IMR-90 (cell line): ENCODE measurements at regions not wholly inside any gene's neighbourhood (a gene's known extent, or its start where the extent isn't known, plus 50 kb on each side); places are given as distances from the start of the nearest gene placed in this dataset.

Experiments used
- ATAC-seq: fragments of 200-7000 bp; cut with Tn5 transposase; 2 replicates; pipeline ENCODE4 v1.9.1; 2020; ENCODE audit warnings: low read depth, mild to moderate bottlenecking, moderate library complexity
- BruUV-seq: library from RNA; stranded (reverse); fragments of 400-500 nt; replicated peaks from 2 replicates; lab custom pipeline; 2021; lab: Mats Ljungman, UMichigan
- CTCF ChIA-PET: fragments of 300-600 bp; formaldehyde crosslinking; extraction: SDS; loops from one replicate; lab custom pipeline; 2021; ENCODE audit warnings: antibody characterized with exemption; lab: Yijun Ruan, JAX
- POLR2A ChIA-PET: fragments of 300-600 bp; sonication (Branson Sonifier 250); formaldehyde crosslinking; loops from one replicate; lab custom pipeline; 2022; ENCODE audit warnings: antibody characterized with exemption; ENCODE audit not compliant: unreplicated experiment; lab: Charles Lee
- DNase-seq: peaks from one replicate; pipeline ENCODE4 v3.0.0; 2013
- H2AFZ ChIP-seq: replicated peaks from 2 replicates; pipeline ENCODE3; 2013; ENCODE audit warnings: low read length, mild to moderate bottlenecking; ENCODE audit not compliant: poor library complexity
- H2AK5ac ChIP-seq: 2 replicates; pipeline ENCODE4 v1.6.1; 2013; ENCODE audit warnings: low read depth, low read length, inconsistent platforms
- H2AK9ac ChIP-seq: replicated peaks from 2 replicates; pipeline ENCODE3; 2013; ENCODE audit warnings: mild to moderate bottlenecking, low read depth, low read length, moderate library complexity; ENCODE audit not compliant: poor library complexity
- H2BK120ac ChIP-seq: 2 replicates; pipeline ENCODE4 v1.6.1; 2013; ENCODE audit warnings: low read depth, low read length, inconsistent platforms
- H2BK15ac ChIP-seq: 3 replicates; pipeline ENCODE4 v1.6.1; 2013; ENCODE audit warnings: low read depth, low read length, inconsistent platforms
- H2BK20ac ChIP-seq: 2 replicates; pipeline ENCODE4 v1.6.1; 2013; ENCODE audit warnings: low read depth, mild to moderate bottlenecking, inconsistent platforms, low read length, moderate library complexity
- H2BK5ac ChIP-seq: 2 replicates; pipeline ENCODE4 v1.6.1; 2013; ENCODE audit warnings: mild to moderate bottlenecking, low read depth, low read length, inconsistent platforms; ENCODE audit not compliant: poor library complexity, severe bottlenecking
- H3K14ac ChIP-seq: replicated peaks from 2 replicates; pipeline ENCODE4 v1.6.1; 2013; ENCODE audit warnings: low read depth, low read length, inconsistent platforms
- H3K18ac ChIP-seq: 2 replicates; pipeline ENCODE4 v1.6.1; 2013; ENCODE audit warnings: low read depth, low read length, control low read depth
- H3K23ac ChIP-seq: 2 replicates; pipeline ENCODE4 v1.6.1; 2013; ENCODE audit warnings: low read depth, low read length, inconsistent platforms
- H3K27ac ChIP-seq: 2 replicates; pipeline ENCODE4 v1.5.1; 2013; ENCODE audit warnings: mild to moderate bottlenecking, control low read depth, low read length; ENCODE audit not compliant: insufficient read depth
- H3K27me3 ChIP-seq: 2 replicates; pipeline ENCODE4 v1.6.1; 2013; ENCODE audit warnings: low read length; ENCODE audit not compliant: control insufficient read depth, insufficient read depth
- H3K36me3 ChIP-seq: 2 replicates; pipeline ENCODE4 v1.6.1; 2013; ENCODE audit warnings: low read length, mixed read lengths; ENCODE audit not compliant: control insufficient read depth, insufficient read depth
- H3K4ac ChIP-seq: 2 replicates; pipeline ENCODE4 v1.6.1; 2013; ENCODE audit warnings: low read depth, low read length, inconsistent platforms
- H3K4me1 ChIP-seq: 2 replicates; pipeline ENCODE4 v1.6.1; 2013; ENCODE audit warnings: low read length, mixed read lengths; ENCODE audit not compliant: control insufficient read depth, insufficient read depth
- H3K4me2 ChIP-seq: 2 replicates; pipeline ENCODE4 v1.6.1; 2013; ENCODE audit warnings: low read depth, mild to moderate bottlenecking, control low read depth, low read length, moderate library complexity
- H3K4me3 ChIP-seq: 2 replicates; pipeline ENCODE4 v1.5.1; 2013; ENCODE audit warnings: low read depth, mild to moderate bottlenecking, control low read depth, low read length, moderate library complexity; ENCODE audit not compliant: insufficient read depth
- H3K56ac ChIP-seq: 2 replicates; pipeline ENCODE4 v1.6.1; 2013; ENCODE audit warnings: low read length, inconsistent platforms; ENCODE audit not compliant: insufficient read depth; ENCODE audit errors: extremely low read depth
- H3K79me1 ChIP-seq, 2 experiments: 2 replicates each; pipeline ENCODE4 v1.6.1; 2013; ENCODE audit warnings: low read length in 2 of 2, inconsistent platforms in 1 of 2, low read depth in 1 of 2
- H3K9ac ChIP-seq: 2 replicates; pipeline ENCODE4 v1.6.1; 2013; ENCODE audit warnings: low read depth, low read length, control low read depth
- H3K9me1 ChIP-seq: 2 replicates; pipeline ENCODE4 v1.6.1; 2013; ENCODE audit warnings: low read length, inconsistent platforms; ENCODE audit not compliant: insufficient read depth
- H3K9me3 ChIP-seq: 2 replicates; pipeline ENCODE4 v1.6.1; 2013; ENCODE audit warnings: low read length; ENCODE audit not compliant: control insufficient read depth, insufficient read depth
- H4K20me1 ChIP-seq: 2 replicates; pipeline ENCODE4 v1.6.1; 2013; ENCODE audit warnings: low read length, inconsistent platforms; ENCODE audit not compliant: insufficient read depth
- H4K5ac ChIP-seq: 2 replicates; pipeline ENCODE4 v1.6.1; 2013; ENCODE audit warnings: mild to moderate bottlenecking, low read depth, low read length, control low read depth
- H4K8ac ChIP-seq, 2 experiments: 2 replicates each; pipeline ENCODE4 v1.6.1; 2013; ENCODE audit warnings: low read depth in 2 of 2, low read length in 2 of 2, control low read depth in 1 of 2, inconsistent platforms in 1 of 2
- H4K91ac ChIP-seq: 2 replicates; pipeline ENCODE4 v1.6.1; 2013; ENCODE audit warnings: low read depth, low read length, inconsistent platforms; ENCODE audit not compliant: insufficient read depth
- BHLHE40 ChIP-seq: fragments of 150-350 bp; IDR thresholded peaks from 2 replicates; pipeline ENCODE4 v1.6.1; 2016; ENCODE audit warnings: mild to moderate bottlenecking, low read depth, low read length
- CEBPB ChIP-seq: IDR thresholded peaks from 2 replicates; pipeline ENCODE4 v1.6.1; 2012; ENCODE audit warnings: low read depth, low read length, improper control_type of control experiment
- FOS ChIP-seq: fragments of 150-350 bp; IDR thresholded peaks from 2 replicates; pipeline ENCODE4 v1.6.1; 2016; ENCODE audit warnings: low read depth, low read length
- MAFK ChIP-seq: IDR thresholded peaks from 2 replicates; pipeline ENCODE4 v1.6.1; 2012; ENCODE audit warnings: low read depth, low read length, improper control_type of control experiment
- MAZ ChIP-seq: IDR thresholded peaks from 2 replicates; pipeline ENCODE4 v1.6.1; 2012; ENCODE audit warnings: low read depth, mild to moderate bottlenecking, low read length, improper control_type of control experiment, moderate library complexity, borderline replicate concordance
- NFE2L2 ChIP-seq: fragments of 150-350 bp; IDR thresholded peaks from 2 replicates; pipeline ENCODE4 v1.6.1; 2016; ENCODE audit warnings: low read depth, mild to moderate bottlenecking, low read length
- POLR2A ChIP-seq: IDR thresholded peaks from 2 replicates; pipeline ENCODE4 v1.6.1; 2012; ENCODE audit warnings: mild to moderate bottlenecking, low read depth, low read length
- RAD21 ChIP-seq: IDR thresholded peaks from 2 replicates; pipeline ENCODE4 v1.6.1; 2012; ENCODE audit warnings: low read length, improper control_type of control experiment
- RCOR1 ChIP-seq: IDR thresholded peaks from 2 replicates; pipeline ENCODE4 v1.6.1; 2012; ENCODE audit warnings: mild to moderate bottlenecking, low read length, improper control_type of control experiment; ENCODE audit not compliant: insufficient replicate concordance
- RFX5 ChIP-seq: IDR thresholded peaks from 2 replicates; pipeline ENCODE4 v1.8.0; 2012; ENCODE audit warnings: low read depth, mild to moderate bottlenecking, low read length, moderate library complexity
- SMC3 ChIP-seq: fragments of 150-350 bp; IDR thresholded peaks from 2 replicates; pipeline ENCODE4 v1.6.1; 2016; ENCODE audit warnings: low read depth, mild to moderate bottlenecking, antibody characterized with exemption, low read length, moderate library complexity
- WGBS, 2 experiments: methylation state at CpG; one replicate each; pipeline versions ENCODE4 v1.1.5 to v1.1.7; 2013; ENCODE audit warnings: missing lambda C conversion rate in 2 of 2; ENCODE audit not compliant: insufficient read length in 1 of 2; ENCODE audit errors: extremely low coverage in 2 of 2; 5-methylcytosine and 5-hydroxymethylcytosine counted together
- dilution Hi-C: fragments of 300-500 bp; cut with HindIII; formaldehyde crosslinking; loops from one replicate; pipeline ENCODE4 v1.14.3; 2018; ENCODE audit warnings: low sequenced_read_pairs; ENCODE audit not compliant: unreplicated experiment
- in situ Hi-C: fragments of 300-500 bp; cut with MboI; formaldehyde crosslinking; loops from 3 replicates; pipeline ENCODE4 v1.14.3; 2019; ENCODE audit warnings: low sequenced_read_pairs, inconsistent platforms, mixed read lengths
- intact Hi-C: fragments of 100-400 bp; cut with micrococcal nuclease; formaldehyde crosslinking; loops from 2 replicates; pipeline ENCODE4 v1.10.0; 2022
- TF ChIP-seq, protein P1 (sequence below): fragments of 150-350 bp; IDR thresholded peaks from 2 replicates; pipeline ENCODE4 v1.6.1; 2017; ENCODE audit warnings: mild to moderate bottlenecking, antibody characterized with exemption, low read length, low read depth
- TF ChIP-seq, protein P2 (sequence below): fragments of 150-350 bp; IDR thresholded peaks from 2 replicates; pipeline ENCODE4 v1.6.1; 2016; ENCODE audit warnings: low read depth, mild to moderate bottlenecking, low read length, moderate library complexity, borderline replicate concordance
- TF ChIP-seq, protein P3 (sequence below): conservative IDR thresholded peaks from 2 replicates; pipeline ENCODE4 v1.5.1; 2012; ENCODE audit warnings: mild to moderate bottlenecking, low read depth, low read length, improper control_type of control experiment

DNA sequence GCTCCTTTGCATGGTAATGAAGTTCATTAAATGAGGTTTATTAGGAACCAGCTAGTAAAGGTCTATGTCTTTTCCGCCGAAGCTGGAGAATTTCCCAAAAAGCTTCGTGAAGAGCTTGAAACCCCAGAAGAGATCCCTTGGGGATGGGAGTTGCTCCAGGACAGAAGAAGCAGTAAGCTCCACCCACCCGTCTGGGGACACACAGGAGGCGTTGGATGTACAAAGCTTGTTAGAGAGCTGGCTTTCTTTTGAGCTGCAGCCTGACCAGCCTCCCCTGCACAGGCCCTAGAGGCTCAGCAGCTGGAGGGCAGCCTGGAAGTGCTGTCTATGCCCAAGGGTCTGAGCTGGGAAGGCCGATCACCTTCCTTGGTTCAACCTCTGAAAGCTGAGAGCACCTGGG is 147.4 kb upstream of the SDK2 start:
- Histone ChIP-seq H3K79me1 (no peaks in the 10 kb centered on the region), H3K14ac (no peak overlapping the region), H3K27ac (no peak overlapping the region), H3K9me1 (no peaks in the 10 kb centered on the region), H4K20me1 (no peaks in the 10 kb centered on the region), H4K91ac (no peak overlapping the region), H2AK9ac (no peak overlapping the region), H3K56ac (no peak overlapping the region), H2BK5ac (no peak overlapping the region), H3K4ac (no peak overlapping the region), H3K23ac (no peak overlapping the region), H2AFZ (no peak overlapping the region), H3K4me1 (no peaks in the 10 kb centered on the region), H3K36me3 (no peaks in the 10 kb centered on the region), H2BK120ac (no peak overlapping the region), H4K5ac (no peak overlapping the region), H3K18ac (no peak overlapping the region), H3K4me2 (no peak overlapping the region), H3K9me3 (peaks cover 20% of the 10 kb centered on the region), H2BK15ac (no peak overlapping the region), H2BK20ac (no peak overlapping the region), H3K9ac (no peak overlapping the region), H2AK5ac (no peak overlapping the region), H4K8ac (no peak overlapping the region), H3K4me3 (no peak overlapping the region), H3K27me3 (no peaks in the 10 kb centered on the region)
- in situ Hi-C loops: no loop called here
- no peak for TF ChIP-seq BHLHE40
- TF ChIP-seq, protein P1, sequence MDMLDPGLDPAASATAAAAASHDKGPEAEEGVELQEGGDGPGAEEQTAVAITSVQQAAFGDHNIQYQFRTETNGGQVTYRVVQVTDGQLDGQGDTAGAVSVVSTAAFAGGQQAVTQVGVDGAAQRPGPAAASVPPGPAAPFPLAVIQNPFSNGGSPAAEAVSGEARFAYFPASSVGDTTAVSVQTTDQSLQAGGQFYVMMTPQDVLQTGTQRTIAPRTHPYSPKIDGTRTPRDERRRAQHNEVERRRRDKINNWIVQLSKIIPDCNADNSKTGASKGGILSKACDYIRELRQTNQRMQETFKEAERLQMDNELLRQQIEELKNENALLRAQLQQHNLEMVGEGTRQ: no peak
- no peak for TF ChIP-seq RFX5
- no peak for TF ChIP-seq SMC3
- TF ChIP-seq, protein P2, sequence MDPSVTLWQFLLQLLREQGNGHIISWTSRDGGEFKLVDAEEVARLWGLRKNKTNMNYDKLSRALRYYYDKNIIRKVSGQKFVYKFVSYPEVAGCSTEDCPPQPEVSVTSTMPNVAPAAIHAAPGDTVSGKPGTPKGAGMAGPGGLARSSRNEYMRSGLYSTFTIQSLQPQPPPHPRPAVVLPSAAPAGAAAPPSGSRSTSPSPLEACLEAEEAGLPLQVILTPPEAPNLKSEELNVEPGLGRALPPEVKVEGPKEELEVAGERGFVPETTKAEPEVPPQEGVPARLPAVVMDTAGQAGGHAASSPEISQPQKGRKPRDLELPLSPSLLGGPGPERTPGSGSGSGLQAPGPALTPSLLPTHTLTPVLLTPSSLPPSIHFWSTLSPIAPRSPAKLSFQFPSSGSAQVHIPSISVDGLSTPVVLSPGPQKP: no peak
- TF ChIP-seq, protein P3, sequence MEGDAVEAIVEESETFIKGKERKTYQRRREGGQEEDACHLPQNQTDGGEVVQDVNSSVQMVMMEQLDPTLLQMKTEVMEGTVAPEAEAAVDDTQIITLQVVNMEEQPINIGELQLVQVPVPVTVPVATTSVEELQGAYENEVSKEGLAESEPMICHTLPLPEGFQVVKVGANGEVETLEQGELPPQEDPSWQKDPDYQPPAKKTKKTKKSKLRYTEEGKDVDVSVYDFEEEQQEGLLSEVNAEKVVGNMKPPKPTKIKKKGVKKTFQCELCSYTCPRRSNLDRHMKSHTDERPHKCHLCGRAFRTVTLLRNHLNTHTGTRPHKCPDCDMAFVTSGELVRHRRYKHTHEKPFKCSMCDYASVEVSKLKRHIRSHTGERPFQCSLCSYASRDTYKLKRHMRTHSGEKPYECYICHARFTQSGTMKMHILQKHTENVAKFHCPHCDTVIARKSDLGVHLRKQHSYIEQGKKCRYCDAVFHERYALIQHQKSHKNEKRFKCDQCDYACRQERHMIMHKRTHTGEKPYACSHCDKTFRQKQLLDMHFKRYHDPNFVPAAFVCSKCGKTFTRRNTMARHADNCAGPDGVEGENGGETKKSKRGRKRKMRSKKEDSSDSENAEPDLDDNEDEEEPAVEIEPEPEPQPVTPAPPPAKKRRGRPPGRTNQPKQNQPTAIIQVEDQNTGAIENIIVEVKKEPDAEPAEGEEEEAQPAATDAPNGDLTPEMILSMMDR: no peak
- no peak for TF ChIP-seq RCOR1
- no peak for TF ChIP-seq MAFK
- TF ChIP-seq POLR2A: no peak
- no peak for TF ChIP-seq FOS
- no peak for TF ChIP-seq MAZ
- TF ChIP-seq NFE2L2: no peak
- TF ChIP-seq RAD21: no peak
- TF ChIP-seq CEBPB: no peak
- no TSS peak for BruUV-seq
- CTCF ChIA-PET: no interaction called here
- intact Hi-C loops: no loop called here
- 80% methylated on average over 1 of the region's 6 CpGs; no CpG with 5 or more reads in 1 of the 2 experiments for WGBS, 2 experiments
- DNase-seq: no peak
- POLR2A ChIA-PET: no interaction called here
- ATAC-seq: no peak
- dilution Hi-C loops: no loop called here
